Heart left ventricle (tissue), 16 donors: ENCODE measurements at regions not wholly inside any gene's neighbourhood (a gene's known extent, or its start where the extent isn't known, plus 50 kb on each side); places are given as distances from the start of the nearest gene placed in this dataset.

ENCODE experiments used
- ATAC-seq, 4 donors: fragments of 200-7000 bp; cut with Tn5 transposase; one replicate each; pipeline ENCODE4 v1.9.1; 2020 to 2022; ENCODE audit warnings: moderate library complexity in 4 of 4, mild to moderate bottlenecking in 3 of 4, moderate number of reproducible peaks in 1 of 4
- DNase-seq, 5 donors: peaks; one replicate each; pipeline ENCODE4 v3.0.0-alpha.2; 2020
- H3K27ac ChIP-seq, 12 donors: fragments of 200-600 bp; sonication (generic) in 4 of 12; one replicate each; pipeline versions ENCODE4 v1.5.0 to v1.8.0; 2016 to 2022; ENCODE audit warnings: mild to moderate bottlenecking in 2 of 12
- H3K27me3 ChIP-seq, 9 donors: fragments of 200-600 bp; sonication (generic) in 2 of 9; one replicate each; pipeline versions ENCODE4 v1.5.1 to v1.8.0; 2016 to 2022; ENCODE audit warnings: mild to moderate bottlenecking in 3 of 9
- H3K36me3 ChIP-seq, 9 donors: fragments of 200-600 bp; sonication (generic) in 2 of 9; one replicate each; pipeline versions ENCODE4 v1.5.0 to v1.8.0; 2018 to 2022; ENCODE audit warnings: mild to moderate bottlenecking in 2 of 9
- H3K4me1 ChIP-seq, 12 donors: fragments of 200-600 bp; sonication (generic) in 4 of 12; one replicate each; pipeline versions ENCODE4 v1.5.0 to v1.8.0; 2016 to 2022; ENCODE audit warnings: mild to moderate bottlenecking in 3 of 12
- H3K4me3 ChIP-seq, 12 donors: fragments of 200-600 bp; sonication (generic) in 4 of 12; one replicate each; pipeline versions ENCODE4 v1.5.0 to v1.8.0; 2017 to 2022; ENCODE audit warnings: mild to moderate bottlenecking in 9 of 12, moderate library complexity in 4 of 12
- H3K9me3 ChIP-seq, 12 donors: fragments of 200-600 bp; sonication (generic) in 4 of 12; one replicate each; pipeline versions ENCODE4 v1.5.0 to v1.8.0; 2016 to 2022; ENCODE audit warnings: mild to moderate bottlenecking in 1 of 12
- POLR2A ChIP-seq, 2 donors: fragments of 450-650 bp; IDR thresholded peaks; one replicate each; pipeline ENCODE4 v1.6.1; 2017; ENCODE audit warnings: antibody characterized with exemption in 2 of 2, mild to moderate bottlenecking in 2 of 2, moderate library complexity in 2 of 2
- WGBS, 4 donors: extraction: QIAGEN DNeasy Blood & Tissue Kit in 2 of 4; methylation state at CpG; one replicate each; pipeline versions ENCODE4 v1.1.5 to v1.1.7; 2013 to 2018; 5-methylcytosine and 5-hydroxymethylcytosine counted together
- intact Hi-C, 10 donors: fragments of 100-400 bp; cut with DNase I; formaldehyde crosslinking; loops; one replicate each; pipeline versions ENCODE4 v1.11.1 to v1.14.2; 2022
- TF ChIP-seq, protein P1 (sequence below), 12 donors: fragments of 200-600 bp; sonication (generic) in 4 of 12; IDR thresholded peaks; one replicate each; pipeline versions ENCODE4 v1.5.0 to v1.8.0; 2018 to 2022; ENCODE audit warnings: antibody characterized with exemption in 12 of 12, mild to moderate bottlenecking in 5 of 12
- donor health status: ischemic (EF 13 %, LVEDD 7.1; RV severe dilation, severe dysfunction).
- donor health status: healthy with polysubstance abuse.
- donor health status: DM: no; HTN: yes; CAD: no.
- donor health status: DM: no; HTN: no; CAD: no.
- donor health status: ischemic (EF 25% LVEDD 6.9; RV normal size, moderate dysfunction).
- donor health status: ischemic (EF 25% LVEDD 5.7; RV mildly dilated, moderate dysfunction).
- donor health status: healthy.
- donor health status: DM: yes; HTN: yes; CAD: no.
- donor health status: ischemic (EF 35%, LVEDD 5.7; RV mildly dilated, moderate dysfunction).
- donor health status: nonischemic (EF 11% LVEDD 7.7; RV severe dilation, severe dysfunction).
- donor health status: DM: yes; HTN: yes; CAD: no.
- donor health status: PGD.
- donor health status: ischemic (EF 29% LVEDD 5.4; RV normal size, mild dysfunction).
- donor health status: nonischemic (EF 23%, LVEDD 6.1; RV moderate dilation, normal function).

DNA sequence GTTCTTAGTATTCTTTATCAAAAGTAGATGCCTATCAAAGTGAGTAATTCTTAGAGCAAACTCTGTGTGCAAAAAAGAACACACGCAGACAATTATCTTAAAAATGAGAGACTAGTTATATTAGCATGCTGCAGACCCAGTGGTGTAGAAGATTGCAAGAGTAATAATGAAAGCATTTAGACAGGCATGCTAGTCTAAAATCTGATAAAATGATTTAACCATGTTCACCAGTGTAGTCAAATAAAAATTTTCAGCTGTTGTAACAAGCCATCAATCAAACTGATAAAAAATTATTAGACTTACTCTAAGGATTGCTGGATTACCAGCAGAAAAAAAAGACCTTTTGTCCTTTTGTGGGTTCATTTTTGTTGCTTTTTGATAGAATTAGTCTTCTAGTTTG, 241.9 kb upstream of the TLE4 start:
- Histone ChIP-seq H3K36me3 (no peaks in the 10 kb centered on the region), H3K27me3 (peaks cover 0 to 3% (median 0%) of the 10 kb centered on the region in 9 donors), H3K9me3 (peaks cover 0 to 8% (median 0%) of the 10 kb centered on the region in 12 donors), H3K27ac (no peak overlapping the region), H3K4me3 (no peak overlapping the region), H3K4me1 (no peaks in the 10 kb centered on the region)
- intact Hi-C loops = no loop called here
- DNase-seq (no peak), ATAC-seq (no peak)
- WGBS, 4 donors = 82 to 92% (median 88%) methylated on average over 1 of the region's 1 CpG
- TF ChIP-seq, protein P1, sequence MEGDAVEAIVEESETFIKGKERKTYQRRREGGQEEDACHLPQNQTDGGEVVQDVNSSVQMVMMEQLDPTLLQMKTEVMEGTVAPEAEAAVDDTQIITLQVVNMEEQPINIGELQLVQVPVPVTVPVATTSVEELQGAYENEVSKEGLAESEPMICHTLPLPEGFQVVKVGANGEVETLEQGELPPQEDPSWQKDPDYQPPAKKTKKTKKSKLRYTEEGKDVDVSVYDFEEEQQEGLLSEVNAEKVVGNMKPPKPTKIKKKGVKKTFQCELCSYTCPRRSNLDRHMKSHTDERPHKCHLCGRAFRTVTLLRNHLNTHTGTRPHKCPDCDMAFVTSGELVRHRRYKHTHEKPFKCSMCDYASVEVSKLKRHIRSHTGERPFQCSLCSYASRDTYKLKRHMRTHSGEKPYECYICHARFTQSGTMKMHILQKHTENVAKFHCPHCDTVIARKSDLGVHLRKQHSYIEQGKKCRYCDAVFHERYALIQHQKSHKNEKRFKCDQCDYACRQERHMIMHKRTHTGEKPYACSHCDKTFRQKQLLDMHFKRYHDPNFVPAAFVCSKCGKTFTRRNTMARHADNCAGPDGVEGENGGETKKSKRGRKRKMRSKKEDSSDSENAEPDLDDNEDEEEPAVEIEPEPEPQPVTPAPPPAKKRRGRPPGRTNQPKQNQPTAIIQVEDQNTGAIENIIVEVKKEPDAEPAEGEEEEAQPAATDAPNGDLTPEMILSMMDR (IDR thresholded peaks at IDR 0.05) = no peak
- no peak for TF ChIP-seq POLR2A (IDR thresholded peaks at IDR 0.05)

DNA sequence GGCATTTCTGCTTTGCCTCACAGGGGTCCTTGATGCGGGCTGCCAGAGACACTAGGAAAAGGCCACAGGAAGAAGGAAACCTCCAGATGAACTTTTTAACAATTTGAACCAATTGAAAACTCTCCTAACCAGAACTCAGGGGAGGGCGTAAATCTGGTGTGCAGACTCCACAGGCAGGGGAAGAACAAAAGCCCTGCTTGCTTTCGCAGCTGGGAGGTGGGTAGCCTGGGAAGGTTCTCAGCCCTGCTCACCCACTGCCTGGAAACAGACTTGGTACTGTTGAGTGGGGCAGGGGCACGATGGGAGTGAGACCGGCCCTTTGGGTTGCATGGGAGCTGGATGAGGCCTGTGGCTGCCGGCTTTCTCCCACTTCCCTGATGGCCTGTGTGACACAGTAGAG, 237.8 kb upstream of the TLE4 start:
- DNase-seq (no peak), ATAC-seq (no peak)
- H3K9me3 ChIP-seq = peaks cover 0 to 21% (median 3%) of the 10 kb centered on the region in 12 donors
- WGBS, 4 donors = 87 to 91% (median 89%) methylated on average over 6 of the region's 6 CpGs
- TF ChIP-seq POLR2A (IDR thresholded peaks at IDR 0.05) = no peak
- TF ChIP-seq, protein P1 (IDR thresholded peaks at IDR 0.05) = no peak
- no peaks in the 10 kb centered on the region for H3K27me3 ChIP-seq
- H3K4me1 ChIP-seq = no peaks in the 10 kb centered on the region
- no peak overlapping the region for H3K27ac ChIP-seq
- no peaks in the 10 kb centered on the region for H3K36me3 ChIP-seq
- intact Hi-C loops = no loop called here
- H3K4me3 ChIP-seq = no peak overlapping the region

DNA sequence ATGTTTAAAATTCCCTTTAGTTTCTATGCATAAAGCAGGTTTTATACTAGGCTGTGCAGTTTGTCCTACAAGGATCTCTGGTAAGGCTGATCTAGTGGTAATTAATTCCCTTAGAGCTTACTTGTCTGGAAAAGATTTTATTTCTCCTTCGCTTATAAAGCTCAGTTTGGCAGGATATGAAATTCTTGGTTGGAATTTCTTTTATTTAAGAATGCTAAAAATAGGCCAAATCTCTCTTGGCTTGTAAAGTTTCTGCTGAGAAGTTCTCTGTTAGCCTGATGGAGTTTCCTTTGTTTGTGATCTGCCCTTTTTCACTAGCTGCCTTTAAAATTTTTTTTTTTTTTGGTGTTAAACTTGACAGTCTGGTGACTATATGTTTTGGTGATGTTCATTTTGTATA, 237.1 kb upstream of the TLE4 start:
- WGBS, 4 donors = 63 to 77% (median 65%) methylated on average over 1 of the region's 1 CpG
- Histone ChIP-seq H3K9me3 (peaks cover 0 to 21% (median 3%) of the 10 kb centered on the region in 12 donors), H3K27me3 (no peaks in the 10 kb centered on the region), H3K4me1 (no peaks in the 10 kb centered on the region), H3K4me3 (no peak overlapping the region), H3K27ac (no peak overlapping the region), H3K36me3 (no peaks in the 10 kb centered on the region)
- intact Hi-C loops = no loop called here
- DNase-seq = no peak
- TF ChIP-seq, protein P1 (IDR thresholded peaks at IDR 0.05) = no peak
- TF ChIP-seq POLR2A (IDR thresholded peaks at IDR 0.05) = no peak
- no peak for ATAC-seq

DNA sequence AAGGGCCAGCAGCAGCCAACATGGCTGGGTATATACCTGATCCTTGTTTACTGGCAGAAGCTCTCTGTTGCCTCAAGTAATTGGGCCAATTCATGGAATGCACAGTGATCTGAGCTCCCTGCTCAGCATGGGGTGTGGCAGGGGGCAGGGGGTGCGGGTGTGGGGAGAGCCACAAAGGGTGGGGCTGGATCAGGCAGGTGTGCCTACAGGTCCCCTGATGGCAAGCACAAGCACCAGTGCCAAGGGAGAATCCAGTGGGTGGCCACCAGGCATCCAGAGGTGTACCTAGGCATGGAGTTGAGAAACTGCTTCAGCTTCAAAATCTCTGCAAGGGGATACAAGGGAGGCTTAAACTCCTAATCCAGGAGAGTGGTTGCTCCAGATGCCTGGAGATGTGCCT, 235.8 kb upstream of the TLE4 start:
- WGBS, 4 donors = 67 to 94% (median 83%) methylated on average over 1 of the region's 1 CpG
- Histone ChIP-seq H3K4me1 (no peaks in the 10 kb centered on the region), H3K27me3 (no peaks in the 10 kb centered on the region), H3K4me3 (no peak overlapping the region), H3K27ac (no peak overlapping the region), H3K9me3 (peaks cover 0 to 21% (median 3%) of the 10 kb centered on the region in 12 donors), H3K36me3 (no peaks in the 10 kb centered on the region)
- no peak for DNase-seq
- intact Hi-C loops = no loop called here
- TF ChIP-seq, protein P1 (IDR thresholded peaks at IDR 0.05) = no peak
- no peak for TF ChIP-seq POLR2A (IDR thresholded peaks at IDR 0.05)
- ATAC-seq = no peak
